PC-9 (cell line): ENCODE measurements at regions not wholly inside any gene's neighbourhood (a gene's known extent, or its start where the extent isn't known, plus 50 kb on each side); places are given as distances from the start of the nearest gene placed in this dataset.

Experiments
- BruUV-seq: library from RNA; stranded (reverse); fragments of 400-500 nt; replicated peaks from 2 replicates; lab custom pipeline; 2021; lab: Mats Ljungman, UMichigan
- CTCF ChIA-PET: fragments of 300-600 bp; sonication (Branson Sonifier 250); formaldehyde crosslinking; loops from one replicate; lab custom pipeline; 2022; ENCODE audit warnings: antibody characterized with exemption; lab: Charles Lee
- POLR2A ChIA-PET: fragments of 300-600 bp; sonication (Branson Sonifier 250); formaldehyde crosslinking; loops from one replicate; lab custom pipeline; 2022; ENCODE audit warnings: antibody characterized with exemption; ENCODE audit not compliant: unreplicated experiment; lab: Charles Lee
- DNase-seq, 2 experiments: peaks; one replicate each; pipeline versions ENCODE4 v3.0.0 to v3.0.0-alpha.2; 2015 to 2022; ENCODE audit warnings: mixed read lengths in 1 of 2
- H2AFZ ChIP-seq: fragments of 200-600 bp; sonication (generic); 2 replicates; pipeline ENCODE4 v1.8.1; 2017; ENCODE audit warnings: antibody characterized with exemption
- H3F3A ChIP-seq: fragments of 200-600 bp; sonication (generic); 2 replicates; pipeline ENCODE4 v1.8.1; 2017; ENCODE audit warnings: antibody characterized with exemption, mild to moderate bottlenecking, low read depth; ENCODE audit not compliant: insufficient read depth
- H3K27ac ChIP-seq: fragments of 200-600 bp; sonication (generic); 2 replicates; pipeline ENCODE4 v1.6.1; 2016; ENCODE audit warnings: mixed run types
- H3K27me3 ChIP-seq: fragments of 200-600 bp; sonication (generic); 2 replicates; pipeline ENCODE4 v1.6.1; 2016; ENCODE audit warnings: low read depth, mixed run types; ENCODE audit not compliant: insufficient read depth
- H3K36me3 ChIP-seq: fragments of 200-600 bp; sonication (generic); 2 replicates; pipeline ENCODE4 v1.6.1; 2016; ENCODE audit warnings: low read depth, mixed run types
- H3K4me1 ChIP-seq: fragments of 200-600 bp; sonication (generic); replicated peaks from 2 replicates; pipeline ENCODE4 v1.6.1; 2016; ENCODE audit warnings: mixed run types; ENCODE audit not compliant: insufficient read depth
- H3K4me2 ChIP-seq: fragments of 200-600 bp; sonication (generic); 2 replicates; pipeline ENCODE4 v1.6.1; 2017; ENCODE audit warnings: mixed run types
- H3K4me3 ChIP-seq: fragments of 200-600 bp; sonication (generic); 2 replicates; pipeline ENCODE4 v1.6.1; 2016; ENCODE audit warnings: mixed run types
- H3K79me2 ChIP-seq: fragments of 200-600 bp; sonication (generic); 2 replicates; pipeline ENCODE4 v1.6.1; 2017; ENCODE audit warnings: low read depth, mixed run types
- H3K9me2 ChIP-seq: fragments of 200-600 bp; sonication (generic); 2 replicates; pipeline ENCODE4 v1.8.1; 2017; ENCODE audit warnings: mild to moderate bottlenecking; ENCODE audit not compliant: insufficient read depth
- H3K9me3 ChIP-seq: fragments of 200-600 bp; sonication (generic); 2 replicates; pipeline ENCODE4 v1.8.1; 2016; ENCODE audit warnings: low read depth; ENCODE audit not compliant: insufficient read depth
- H4K20me1 ChIP-seq: fragments of 200-600 bp; sonication (generic); 2 replicates; pipeline ENCODE4 v1.8.1; 2017; ENCODE audit not compliant: insufficient read depth
- EZH2 ChIP-seq: fragments of 200-600 bp; sonication (generic); IDR thresholded peaks from 2 replicates; pipeline ENCODE4 v1.8.0; 2017; ENCODE audit warnings: antibody characterized with exemption, low read depth
- intact Hi-C: fragments of 100-400 bp; cut with micrococcal nuclease; formaldehyde crosslinking; loops from one replicate; pipeline ENCODE4 v1.10.0; 2022; ENCODE audit not compliant: unreplicated experiment
- TF ChIP-seq, protein P1 (sequence below): fragments of 200-600 bp; sonication (generic); conservative IDR thresholded peaks from 2 replicates; pipeline ENCODE4 v1.6.1; 2017; ENCODE audit warnings: mixed run types, antibody characterized with exemption, mild to moderate bottlenecking, moderate library complexity

- BruUV-seq = no TSS peak
- Histone ChIP-seq H3K27ac (no peak overlapping the region), H4K20me1 (no peaks in the 10 kb centered on the region), H2AFZ (no peak overlapping the region), H3K79me2 (no peaks in the 10 kb centered on the region), H3K9me2 (no peaks in the 10 kb centered on the region), H3K9me3 (no peaks in the 10 kb centered on the region; the same call in 1 of the 2 replicates), H3K36me3 (no peaks in the 10 kb centered on the region), H3K4me3 (no peak overlapping the region), H3K4me2 (no peak overlapping the region), H3F3A (no peaks in the 10 kb centered on the region), H3K27me3 (peaks cover 57% of the 10 kb centered on the region), H3K4me1 (no peaks in the 10 kb centered on the region)
- TF ChIP-seq, protein P1, sequence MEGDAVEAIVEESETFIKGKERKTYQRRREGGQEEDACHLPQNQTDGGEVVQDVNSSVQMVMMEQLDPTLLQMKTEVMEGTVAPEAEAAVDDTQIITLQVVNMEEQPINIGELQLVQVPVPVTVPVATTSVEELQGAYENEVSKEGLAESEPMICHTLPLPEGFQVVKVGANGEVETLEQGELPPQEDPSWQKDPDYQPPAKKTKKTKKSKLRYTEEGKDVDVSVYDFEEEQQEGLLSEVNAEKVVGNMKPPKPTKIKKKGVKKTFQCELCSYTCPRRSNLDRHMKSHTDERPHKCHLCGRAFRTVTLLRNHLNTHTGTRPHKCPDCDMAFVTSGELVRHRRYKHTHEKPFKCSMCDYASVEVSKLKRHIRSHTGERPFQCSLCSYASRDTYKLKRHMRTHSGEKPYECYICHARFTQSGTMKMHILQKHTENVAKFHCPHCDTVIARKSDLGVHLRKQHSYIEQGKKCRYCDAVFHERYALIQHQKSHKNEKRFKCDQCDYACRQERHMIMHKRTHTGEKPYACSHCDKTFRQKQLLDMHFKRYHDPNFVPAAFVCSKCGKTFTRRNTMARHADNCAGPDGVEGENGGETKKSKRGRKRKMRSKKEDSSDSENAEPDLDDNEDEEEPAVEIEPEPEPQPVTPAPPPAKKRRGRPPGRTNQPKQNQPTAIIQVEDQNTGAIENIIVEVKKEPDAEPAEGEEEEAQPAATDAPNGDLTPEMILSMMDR = no peak
- TF ChIP-seq EZH2 = no peak
- ChIA-PET POLR2A (no interaction called here), CTCF (no interaction called here)
- no peak for DNase-seq
- intact Hi-C loops = no loop called here
Measured at GRCh38 chr5:2550509-2550908, 201.0 kb downstream of the IRX2 start.

DNA sequence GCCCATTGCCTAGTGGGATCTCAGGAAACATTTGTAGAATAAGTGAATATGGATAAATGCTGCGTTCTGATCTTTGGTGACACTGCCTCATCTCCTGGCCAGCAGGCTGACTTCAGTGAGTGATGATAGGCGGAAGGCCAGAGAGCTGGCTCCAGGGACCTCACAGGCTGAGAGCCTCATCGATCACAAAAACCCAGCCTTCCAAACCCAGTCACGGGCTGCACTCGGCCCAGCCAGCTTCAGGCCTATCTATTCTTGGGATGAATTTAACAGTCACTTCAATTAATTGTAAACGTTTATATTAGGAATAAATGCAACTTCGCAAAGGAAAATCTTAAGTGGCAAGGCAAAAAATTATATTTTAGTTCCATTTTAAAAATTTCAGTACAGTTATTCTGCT, 201.6 kb downstream of the IRX2 start:
- H3K4me3 ChIP-seq = no peak overlapping the region
- H2AFZ ChIP-seq = no peak overlapping the region
- ChIA-PET CTCF (no interaction called here), POLR2A (no interaction called here)
- H3F3A ChIP-seq = no peaks in the 10 kb centered on the region
- no peaks in the 10 kb centered on the region for H4K20me1 ChIP-seq
- H3K4me1 ChIP-seq = no peaks in the 10 kb centered on the region
- no peak overlapping the region for H3K4me2 ChIP-seq
- H3K9me2 ChIP-seq = no peaks in the 10 kb centered on the region
- intact Hi-C loops = no loop called here
- no peak overlapping the region for H3K27ac ChIP-seq
- no peaks in the 10 kb centered on the region for H3K79me2 ChIP-seq
- no peaks in the 10 kb centered on the region; the same call in 1 of the 2 replicates for H3K9me3 ChIP-seq
- peaks cover 63% of the 10 kb centered on the region for H3K27me3 ChIP-seq
- H3K36me3 ChIP-seq = no peaks in the 10 kb centered on the region
- no TSS peak for BruUV-seq
- no peak for TF ChIP-seq EZH2
- TF ChIP-seq, protein P1 = no peak
- DNase-seq = no peak

- TF ChIP-seq EZH2 = no peak
- TF ChIP-seq, protein P1 = no peak
- no TSS peak for BruUV-seq
- Histone ChIP-seq H3K79me2 (no peaks in the 10 kb centered on the region), H3K9me3 (no peaks in the 10 kb centered on the region; the same call in 1 of the 2 replicates), H3K4me1 (no peaks in the 10 kb centered on the region), H3F3A (no peaks in the 10 kb centered on the region), H3K27ac (no peak overlapping the region), H3K4me3 (no peak overlapping the region), H3K9me2 (no peaks in the 10 kb centered on the region), H2AFZ (no peak overlapping the region), H3K27me3 (peaks cover 67% of the 10 kb centered on the region), H4K20me1 (no peaks in the 10 kb centered on the region), H3K4me2 (no peak overlapping the region), H3K36me3 (no peaks in the 10 kb centered on the region)
- no peak for DNase-seq
- intact Hi-C loops = no loop called here
- ChIA-PET CTCF (no interaction called here), POLR2A (no interaction called here)
Measured at GRCh38 chr5:2549354-2549753, 202.1 kb downstream of the IRX2 start.
